MM.1S (cell line): ENCODE measurements at regions not wholly inside any gene's neighbourhood (a gene's known extent, or its start where the extent isn't known, plus 50 kb on each side); places are given as distances from the start of the nearest gene placed in this dataset.

ENCODE experiments used
- DNase-seq: peaks from one replicate; pipeline ENCODE4 v3.0.0-alpha.2; 2015
- H2AFZ ChIP-seq: fragments of 300-600 bp; sonication (generic); 2 replicates; pipeline ENCODE4 v1.6.0; 2016; ENCODE audit warnings: antibody characterized with exemption, low read length
- H3F3A ChIP-seq: fragments of 300-600 bp; sonication (generic); 2 replicates; pipeline ENCODE4 v1.6.1; 2016; ENCODE audit warnings: mild to moderate bottlenecking, antibody characterized with exemption, low read length, moderate library complexity, mixed read lengths; ENCODE audit not compliant: insufficient read depth
- H3K27ac ChIP-seq: fragments of 300-600 bp; sonication (generic); 2 replicates; pipeline ENCODE4 v1.5.1; 2016; ENCODE audit warnings: mild to moderate bottlenecking, low read length
- H3K27me3 ChIP-seq: fragments of 300-600 bp; sonication (generic); replicated peaks from 2 replicates; pipeline ENCODE4 v1.6.0; 2016; ENCODE audit warnings: low read length; ENCODE audit not compliant: insufficient read depth
- H3K36me3 ChIP-seq: fragments of 300-600 bp; sonication (generic); replicated peaks from 2 replicates; pipeline ENCODE4 v1.6.1; 2016; ENCODE audit warnings: mild to moderate bottlenecking, low read length, mixed read lengths; ENCODE audit not compliant: insufficient read depth
- H3K4me1 ChIP-seq: fragments of 300-600 bp; sonication (generic); 2 replicates; pipeline ENCODE4 v1.6.1; 2016; ENCODE audit warnings: low read length, mixed read lengths
- H3K4me2 ChIP-seq: fragments of 300-600 bp; sonication (generic); 2 replicates; pipeline ENCODE4 v1.6.0; 2016; ENCODE audit warnings: low read depth, low read length
- H3K4me3 ChIP-seq: fragments of 300-600 bp; sonication (generic); 2 replicates; pipeline ENCODE4 v1.5.1; 2016; ENCODE audit warnings: low read length, mixed read lengths
- H3K79me2 ChIP-seq: fragments of 300-600 bp; sonication (generic); 2 replicates; pipeline ENCODE4 v1.6.1; 2016; ENCODE audit warnings: mixed run types, low read length, mixed read lengths
- H3K9ac ChIP-seq: fragments of 300-600 bp; sonication (generic); 2 replicates; pipeline ENCODE4 v1.6.1; 2016; ENCODE audit warnings: low read length, mixed read lengths
- H3K9me2 ChIP-seq: fragments of 300-600 bp; sonication (generic); replicated peaks from 2 replicates; pipeline ENCODE4 v1.6.1; 2016; ENCODE audit warnings: mild to moderate bottlenecking, low read length, mixed read lengths; ENCODE audit not compliant: insufficient read depth
- H3K9me3 ChIP-seq: fragments of 300-600 bp; sonication (generic); replicated peaks from 2 replicates; pipeline ENCODE4 v1.6.1; 2016; ENCODE audit warnings: mild to moderate bottlenecking, low read length, mixed read lengths; ENCODE audit not compliant: insufficient read depth
- H4K20me1 ChIP-seq: fragments of 300-600 bp; sonication (generic); 2 replicates; pipeline ENCODE4 v1.6.1; 2016; ENCODE audit warnings: mild to moderate bottlenecking, low read length, moderate library complexity, mixed read lengths; ENCODE audit not compliant: insufficient read depth
- CTCF ChIP-seq: fragments of 300-600 bp; sonication (generic); IDR thresholded peaks from 2 replicates; pipeline ENCODE4 v1.5.1; 2016; ENCODE audit warnings: antibody characterized with exemption, low read length, mixed read lengths
- EZH2 ChIP-seq: fragments of 300-600 bp; sonication (generic); optimal IDR thresholded peaks from 2 replicates; pipeline ENCODE3; 2017; ENCODE audit warnings: low read depth, mild to moderate bottlenecking, antibody characterized with exemption, low read length, mixed read lengths
- EZH2phosphoT487 ChIP-seq: fragments of 300-600 bp; sonication (generic); IDR thresholded peaks from 2 replicates; pipeline ENCODE4 v1.6.1; 2018; ENCODE audit warnings: antibody characterized with exemption, low read length

DNA sequence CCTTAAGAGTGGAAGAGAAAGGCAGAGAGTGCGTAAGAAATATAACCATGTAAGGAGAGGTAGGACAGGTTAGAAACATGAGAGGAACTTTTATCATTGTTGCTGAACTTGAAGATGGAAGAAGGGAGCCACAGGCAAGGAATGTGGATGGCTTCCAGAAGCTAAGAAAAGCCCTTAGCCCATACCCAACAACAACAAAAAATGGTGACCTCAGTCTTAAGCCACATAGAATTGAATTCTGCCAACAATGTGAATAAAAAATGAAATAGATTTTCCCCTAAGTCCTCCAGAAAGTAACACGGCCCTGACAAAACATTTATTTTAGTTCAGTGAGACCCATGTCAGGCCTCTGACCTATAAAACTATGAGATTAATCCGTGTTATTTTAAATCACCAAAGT lies 767.3 kb downstream of the FAM181B start:
- Histone ChIP-seq H3K79me2 (no peaks in the 10 kb centered on the region), H2AFZ (no peak overlapping the region), H3K4me1 (no peaks in the 10 kb centered on the region), H3K27ac (no peak overlapping the region), H3K4me3 (no peak overlapping the region), H3K9me3 (no peaks in the 10 kb centered on the region), H3K36me3 (no peaks in the 10 kb centered on the region), H3F3A (no peaks in the 10 kb centered on the region), H3K9me2 (no peaks in the 10 kb centered on the region), H3K27me3 (no peaks in the 10 kb centered on the region), H3K9ac (no peak overlapping the region), H4K20me1 (no peaks in the 10 kb centered on the region), H3K4me2 (no peak overlapping the region)
- DNase-seq, result no peak
- TF ChIP-seq EZH2 (no peak), CTCF (no peak), EZH2phosphoT487 (no peak)

GRCh38 chr11:81963018-81963417 lies 770.6 kb downstream of the FAM181B start:
- H2AFZ ChIP-seq, result no peak overlapping the region
- no peak overlapping the region for H3K27ac ChIP-seq
- no peak overlapping the region for H3K9ac ChIP-seq
- H4K20me1 ChIP-seq, result no peaks in the 10 kb centered on the region
- no peak overlapping the region for H3K4me2 ChIP-seq
- TF ChIP-seq CTCF (peak; percentile 57), EZH2 (no peak)
- DNase-seq, result peak; percentile 15
- no peaks in the 10 kb centered on the region for H3K36me3 ChIP-seq
- no peaks in the 10 kb centered on the region for H3K4me1 ChIP-seq
- no peaks in the 10 kb centered on the region for H3K79me2 ChIP-seq
- no peaks in the 10 kb centered on the region for H3K9me3 ChIP-seq
- no peaks in the 10 kb centered on the region for H3K27me3 ChIP-seq
- H3F3A ChIP-seq, result no peaks in the 10 kb centered on the region
- H3K4me3 ChIP-seq, result no peak overlapping the region
- no peaks in the 10 kb centered on the region for H3K9me2 ChIP-seq

- no peak overlapping the region for H3K4me3 ChIP-seq
- no peak for DNase-seq
- no peaks in the 10 kb centered on the region for H3K9me2 ChIP-seq
- no peak overlapping the region for H3K4me2 ChIP-seq
- no peaks in the 10 kb centered on the region for H3K9me3 ChIP-seq
- H3K4me1 ChIP-seq, result no peaks in the 10 kb centered on the region
- no peak overlapping the region for H3K27ac ChIP-seq
- no peak overlapping the region for H3K9ac ChIP-seq
- H3K79me2 ChIP-seq, result no peaks in the 10 kb centered on the region
- H4K20me1 ChIP-seq, result no peaks in the 10 kb centered on the region
- TF ChIP-seq EZH2phosphoT487 (no peak), CTCF (no peak), EZH2 (no peak)
- H3K36me3 ChIP-seq, result no peaks in the 10 kb centered on the region
- H3F3A ChIP-seq, result no peaks in the 10 kb centered on the region
- H2AFZ ChIP-seq, result no peak overlapping the region
- no peaks in the 10 kb centered on the region for H3K27me3 ChIP-seq
Measured at GRCh38 chr11:81960443-81960842, 773.2 kb downstream of the FAM181B start.
